G401.6 (cell line): ENCODE measurements at regions not wholly inside any gene's neighbourhood (a gene's known extent, or its start where the extent isn't known, plus 50 kb on each side); places are given as distances from the start of the nearest gene placed in this dataset.

Experiments used
- FAIRE-seq: peaks from 2 replicates; lab custom pipeline; 2012; peaks lifted over from hg19 to GRCh38; lab: Jason Lieb, UNC

DNA sequence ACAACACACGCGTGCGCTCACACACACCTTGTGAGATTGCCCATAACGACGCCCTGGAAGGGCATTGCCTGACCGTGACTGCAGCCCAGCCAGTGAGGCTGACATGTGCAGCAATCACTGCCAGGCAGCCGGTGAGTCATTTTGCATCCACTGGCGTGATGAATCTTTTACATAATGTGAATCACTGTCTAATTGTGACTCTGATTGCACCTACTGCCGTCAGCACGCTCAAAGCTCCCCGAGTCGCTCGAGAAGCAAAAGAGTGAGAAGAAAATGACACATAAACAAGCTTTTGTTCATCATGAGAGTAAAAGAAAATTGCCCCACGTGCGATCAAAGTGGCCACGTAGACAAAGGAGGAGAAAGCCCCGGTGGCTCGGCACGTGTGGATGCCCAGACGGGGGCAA is 117.4 kb upstream of the PFKP start:
- FAIRE-seq: no peak

- FAIRE-seq: no peak
Observed at GRCh38 chr10:2949221-2949947, 118.0 kb upstream of the PFKP start.

- FAIRE-seq: no peak
Observed at GRCh38 chr10:2948127-2948854, 119.1 kb upstream of the PFKP start.

GRCh38 chr10:2944788-2945187 is 122.6 kb upstream of the PFKP start:
- no peak for FAIRE-seq

- FAIRE-seq: no peak
Observed at GRCh38 chr10:2943932-2944614, 123.3 kb upstream of the PFKP start.

- no peak for FAIRE-seq
Observed at GRCh38 chr10:2942938-2943337, 124.4 kb upstream of the PFKP start.

DNA sequence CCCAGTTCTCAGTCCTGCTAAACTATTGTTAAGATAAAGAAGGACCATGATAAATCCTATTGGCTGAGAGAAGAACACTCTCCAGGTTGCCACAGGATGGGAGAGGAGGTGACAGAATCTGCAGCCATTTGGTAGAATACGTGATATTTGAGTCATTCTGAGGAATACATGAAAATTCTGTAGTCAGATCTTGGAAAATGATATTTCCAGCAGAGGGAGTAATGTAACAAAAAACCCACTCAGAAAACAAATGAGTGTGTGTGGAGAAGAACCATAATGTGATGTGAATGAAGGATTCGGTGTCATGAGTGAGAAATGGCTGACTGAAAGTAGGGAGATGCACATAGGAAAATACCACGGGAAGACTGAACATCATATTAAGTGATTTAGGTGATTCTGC is 128.5 kb upstream of the PFKP start:
- FAIRE-seq: no peak

GRCh38 chr10:2936816-2937215 is 130.5 kb upstream of the PFKP start:
- FAIRE-seq: no peak

GRCh38 chr10:2935647-2936386 is 131.5 kb upstream of the PFKP start:
- no peak for FAIRE-seq

DNA sequence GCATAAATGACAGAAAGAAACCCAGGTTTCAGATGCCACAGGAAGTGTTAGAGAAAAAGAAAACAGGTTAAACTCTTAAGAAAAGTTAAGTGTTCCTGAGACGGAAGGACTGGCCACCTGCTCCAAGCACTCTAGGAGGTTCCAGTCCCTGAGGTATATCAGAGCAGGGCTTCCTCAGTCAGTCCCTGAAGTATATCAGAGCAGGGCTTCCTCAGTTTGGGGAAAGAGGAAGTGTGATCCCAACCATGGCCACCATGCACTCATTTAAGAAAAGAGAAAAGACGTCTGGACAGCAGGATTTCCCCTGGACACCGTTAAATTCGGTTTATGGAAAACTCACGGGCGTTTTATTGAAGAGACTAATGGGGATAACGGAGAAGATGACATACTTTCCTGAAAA is 133.4 kb upstream of the PFKP start:
- FAIRE-seq: no peak

DNA sequence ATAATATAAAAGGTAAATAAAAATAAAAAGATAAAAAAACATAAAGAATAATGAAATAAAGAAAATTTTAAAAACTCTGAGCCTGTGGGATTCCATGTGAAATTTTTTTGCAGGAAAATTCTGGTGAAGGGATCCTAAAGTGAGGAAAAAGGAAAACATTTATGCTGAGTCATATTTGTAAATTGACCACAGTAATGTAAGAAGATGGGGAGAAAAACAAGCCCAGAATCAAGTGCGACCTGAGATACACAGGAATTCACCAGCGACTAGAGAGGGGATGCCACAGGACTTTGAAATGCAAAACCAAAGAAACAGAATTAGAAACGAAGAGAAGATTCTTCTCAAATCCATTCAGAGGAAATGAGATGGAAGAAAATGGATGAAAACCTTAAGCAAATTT is 133.8 kb upstream of the PFKP start:
- no peak for FAIRE-seq

GRCh38 chr10:2933071-2933470 is 134.3 kb upstream of the PFKP start:
- no peak for FAIRE-seq

DNA sequence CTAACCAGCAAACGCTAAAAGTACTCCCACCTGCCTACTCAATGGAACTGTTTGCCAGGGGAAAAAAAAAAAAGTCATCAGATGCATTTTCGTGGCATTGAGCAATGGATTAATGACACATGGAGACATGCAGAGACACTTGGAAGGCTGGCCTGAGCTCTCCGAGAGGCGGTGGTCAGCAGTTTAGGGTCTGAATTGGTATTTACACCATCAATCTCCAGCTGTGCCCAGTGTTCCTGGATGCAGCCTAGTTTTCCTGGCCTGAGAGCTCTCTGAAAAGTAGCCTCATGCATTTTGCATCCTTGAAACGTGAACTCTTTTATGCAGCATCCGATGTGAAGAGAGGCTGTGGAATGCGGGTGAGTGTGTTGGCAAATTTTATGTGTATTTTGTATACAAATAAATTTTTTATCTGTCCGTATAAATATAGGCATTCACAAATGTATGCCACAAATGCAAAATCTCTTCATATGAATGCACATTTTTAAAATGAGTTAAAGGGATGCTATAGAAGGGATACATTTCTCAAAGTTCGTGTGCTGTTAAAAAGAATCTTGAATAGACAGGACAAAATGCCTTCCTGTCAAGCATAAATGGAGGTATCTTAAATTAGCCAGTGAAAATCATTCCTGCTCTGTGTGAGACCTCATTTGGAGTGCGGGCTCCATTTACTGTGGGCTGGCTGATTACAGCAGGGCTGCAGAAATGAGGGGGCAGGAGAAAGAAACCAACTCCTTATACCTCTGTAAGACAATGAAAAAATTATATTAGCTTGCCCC is 137.7 kb upstream of the PFKP start:
- FAIRE-seq: no peak

- no peak for FAIRE-seq
Observed at GRCh38 chr10:2927958-2928840, 139.1 kb upstream of the PFKP start.

DNA sequence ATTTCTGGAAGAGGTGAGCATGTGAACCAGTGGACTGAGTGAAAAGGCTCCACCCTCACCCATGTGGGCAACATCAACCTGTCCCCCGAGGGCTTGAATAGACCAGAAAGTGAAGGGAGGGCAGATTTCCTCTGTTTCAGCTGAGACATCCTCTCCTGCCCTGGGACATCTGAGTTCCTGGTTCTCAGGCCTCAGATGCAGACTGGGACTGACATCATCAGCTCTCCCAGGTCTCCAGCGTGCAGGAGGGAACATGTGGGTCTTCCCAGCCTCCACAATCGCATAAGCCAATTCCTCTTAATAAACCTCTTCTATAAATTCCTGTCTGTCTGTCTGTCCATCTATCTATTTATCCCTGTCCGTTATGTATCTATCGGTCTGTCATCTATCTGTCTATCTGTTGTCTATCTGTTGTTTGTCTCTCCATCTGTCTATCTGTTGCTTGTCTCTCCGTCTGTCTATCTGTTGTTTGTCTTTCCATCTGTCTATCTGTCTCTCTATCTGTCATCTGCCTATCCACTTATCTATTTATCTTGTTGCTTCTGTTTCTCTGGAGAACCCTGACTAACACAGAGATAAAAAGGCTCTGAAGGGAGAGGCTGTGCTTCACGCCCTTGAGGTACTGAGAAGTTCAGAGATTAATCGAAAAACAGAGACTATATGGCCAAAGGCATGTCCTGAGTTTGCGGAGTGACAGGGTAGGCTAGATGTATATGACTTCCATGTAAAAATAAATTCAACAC is 140.3 kb upstream of the PFKP start:
- no peak for FAIRE-seq

- no peak for FAIRE-seq
Observed at GRCh38 chr10:2925631-2926030, 141.7 kb upstream of the PFKP start.

- FAIRE-seq: no peak
Observed at GRCh38 chr10:2924431-2924830, 142.9 kb upstream of the PFKP start.

DNA sequence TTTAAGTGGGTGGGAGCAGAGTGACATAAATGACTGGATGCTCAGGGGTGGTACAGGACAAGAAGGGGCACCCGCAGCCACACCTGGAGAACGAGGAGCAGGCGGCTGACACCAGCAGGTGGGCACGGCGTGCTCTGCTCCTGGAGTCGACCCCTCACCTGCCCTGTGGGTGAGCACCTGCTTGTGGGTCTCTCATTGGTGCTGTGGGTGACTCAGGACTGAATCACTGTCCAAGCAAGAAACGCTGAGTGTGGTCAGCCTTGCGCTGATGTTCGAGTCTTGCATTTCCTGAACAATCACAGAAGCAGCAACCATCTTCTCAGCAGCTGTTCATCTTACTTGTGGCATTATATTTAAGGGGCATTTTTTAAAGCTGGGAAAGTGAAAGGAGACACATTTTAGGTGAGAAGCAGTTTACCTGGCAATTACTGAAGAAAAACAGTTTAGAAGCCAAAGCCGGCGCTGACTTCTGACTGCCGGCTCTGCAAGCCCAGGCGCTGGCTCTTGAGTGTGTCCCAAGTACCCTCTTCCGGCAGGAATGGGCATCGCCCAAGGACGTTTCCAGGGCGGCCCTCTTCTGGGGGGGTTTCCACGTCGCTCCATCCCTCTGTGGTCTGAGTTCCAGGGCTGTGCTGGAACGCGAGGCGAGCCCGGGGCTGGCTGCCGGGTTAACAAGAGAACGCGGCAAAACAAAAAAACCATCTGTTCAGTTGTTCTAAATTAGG is 145.2 kb upstream of the PFKP start:
- no peak for FAIRE-seq

DNA sequence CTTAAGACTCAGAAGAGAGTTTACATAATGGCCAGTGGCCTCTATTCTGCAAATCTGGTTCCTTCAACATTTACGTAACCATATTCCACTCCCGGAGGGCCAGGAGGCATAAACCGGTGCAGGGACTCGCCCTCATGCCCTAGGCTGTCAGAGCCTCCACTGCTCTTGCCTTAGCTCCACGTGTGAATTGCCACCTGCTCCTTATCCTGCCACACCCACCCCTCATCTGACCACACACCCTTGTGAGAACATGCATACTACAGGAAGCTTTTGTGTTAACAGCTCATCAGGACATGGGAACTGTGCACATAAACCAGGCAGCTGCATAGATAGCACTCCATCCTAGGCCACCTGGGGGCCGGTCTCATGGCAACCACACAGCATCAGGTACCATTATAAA is 146.7 kb upstream of the PFKP start:
- FAIRE-seq: no peak

DNA sequence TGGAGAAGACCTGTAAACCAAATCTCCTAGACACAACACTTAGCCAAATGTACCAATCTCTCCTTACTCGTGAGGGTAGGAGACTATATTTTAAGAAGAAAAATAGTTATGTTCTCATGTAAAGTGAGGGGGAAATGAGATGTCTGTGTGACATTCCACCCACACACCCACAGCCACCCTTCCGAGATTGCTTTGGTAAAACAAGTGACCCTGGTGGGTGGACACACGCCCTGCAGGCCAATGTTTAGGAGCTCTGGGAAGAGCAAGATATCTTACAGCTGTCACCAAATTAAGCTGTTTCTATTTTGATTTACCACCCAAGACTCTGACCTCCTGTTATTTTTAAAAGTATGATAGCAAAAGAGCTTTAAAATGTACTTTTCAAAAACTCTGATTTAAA is 147.2 kb upstream of the PFKP start:
- FAIRE-seq: no peak
